Osteocyte (in vitro differentiated cells): ENCODE measurements at regions not wholly inside any gene's neighbourhood (a gene's known extent, or its start where the extent isn't known, plus 50 kb on each side); places are given as distances from the start of the nearest gene placed in this dataset.
A peak's percentile ranks its signal among the peaks of the same experiment; 100 is the strongest.

ENCODE experiments used
- DNase-seq: peaks from one replicate; pipeline ENCODE4 v3.0.0; 2021; ENCODE audit warnings: mixed read lengths; ENCODE audit not compliant: unreplicated experiment; ENCODE audit errors: extremely low spot score
- H3K27ac Mint-ChIP-seq: one replicate; pipeline ENCODE4 v1.8.0; 2021; ENCODE audit warnings: mild to moderate bottlenecking, mixed read lengths; ENCODE audit not compliant: unreplicated experiment
- H3K27me3 Mint-ChIP-seq: one replicate; pipeline ENCODE4 v1.8.0; 2021; ENCODE audit warnings: mixed read lengths; ENCODE audit not compliant: unreplicated experiment
- H3K36me3 Mint-ChIP-seq: one replicate; pipeline ENCODE4 v1.8.0; 2021; ENCODE audit warnings: mixed read lengths; ENCODE audit not compliant: unreplicated experiment
- H3K4me1 Mint-ChIP-seq: one replicate; pipeline ENCODE4 v1.8.0; 2021; ENCODE audit warnings: mixed read lengths; ENCODE audit not compliant: unreplicated experiment
- H3K4me3 Mint-ChIP-seq: one replicate; pipeline ENCODE4 v1.8.0; 2021; ENCODE audit warnings: mild to moderate bottlenecking, moderate library complexity, mixed read lengths; ENCODE audit not compliant: unreplicated experiment
- H3K9me3 Mint-ChIP-seq: one replicate; pipeline ENCODE4 v1.8.0; 2021; ENCODE audit warnings: mixed read lengths; ENCODE audit not compliant: unreplicated experiment
- CTCF ChIP-seq: fragments of 200-600 bp; sonication (generic); IDR thresholded peaks from 2 replicates; pipeline ENCODE4 v1.5.0; 2021; ENCODE audit warnings: antibody characterized with exemption, mild to moderate bottlenecking, moderate library complexity

GRCh38 chr21:28156590-28156989 is 836.1 kb downstream of the LTN1 start:
- no peak for DNase-seq
- TF ChIP-seq CTCF = no peak
- H3K27me3 Mint-ChIP-seq = no peaks in the 10 kb centered on the region

DNA sequence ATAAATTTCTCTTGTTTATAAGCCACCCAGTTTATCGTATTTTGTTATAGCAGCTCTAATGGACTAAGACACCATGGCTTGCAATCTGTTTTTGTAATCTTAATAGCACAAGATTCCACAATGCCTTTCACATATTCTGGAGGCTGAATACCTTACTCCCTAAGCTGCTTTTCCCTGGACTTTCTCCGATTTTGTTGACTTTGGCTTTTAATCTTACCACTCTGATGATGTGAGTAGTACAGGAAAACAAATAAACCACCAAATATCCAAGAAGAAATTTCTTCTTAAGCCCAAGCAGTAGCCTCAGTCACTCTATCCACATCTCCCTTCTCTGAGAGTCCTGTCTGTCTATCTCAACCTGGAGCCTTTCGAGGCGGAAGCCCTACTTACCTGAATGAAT is 838.6 kb downstream of the LTN1 start:
- Mint-ChIP-seq H3K4me3 (no peak overlapping the region), H3K4me1 (peaks cover 9% of the 10 kb centered on the region), H3K27ac (peak overlapping the region; percentile 34), H3K9me3 (no peaks in the 10 kb centered on the region), H3K27me3 (no peaks in the 10 kb centered on the region), H3K36me3 (no peaks in the 10 kb centered on the region)
- DNase-seq = no peak
- no peak for TF ChIP-seq CTCF

More at GRCh38 chr21:28156590-28156989, 836.1 kb downstream of the LTN1 start:
- no peaks in the 10 kb centered on the region for H3K9me3 Mint-ChIP-seq
- no peaks in the 10 kb centered on the region for H3K36me3 Mint-ChIP-seq
- H3K4me3 Mint-ChIP-seq = no peak overlapping the region
- peaks cover 9% of the 10 kb centered on the region for H3K4me1 Mint-ChIP-seq
- no peak overlapping the region for H3K27ac Mint-ChIP-seq

- Mint-ChIP-seq H3K27me3 (no peaks in the 10 kb centered on the region), H3K27ac (no peak overlapping the region), H3K9me3 (no peaks in the 10 kb centered on the region), H3K36me3 (no peaks in the 10 kb centered on the region), H3K4me3 (no peak overlapping the region), H3K4me1 (peaks cover 9% of the 10 kb centered on the region)
- no peak for TF ChIP-seq CTCF
- no peak for DNase-seq
Measured at GRCh38 chr21:28152732-28153131, 839.9 kb downstream of the LTN1 start.

- DNase-seq = no peak
- H3K9me3 Mint-ChIP-seq = no peaks in the 10 kb centered on the region
- TF ChIP-seq CTCF = no peak
- no peaks in the 10 kb centered on the region for H3K36me3 Mint-ChIP-seq
- H3K4me3 Mint-ChIP-seq = no peak overlapping the region
- H3K27me3 Mint-ChIP-seq = no peaks in the 10 kb centered on the region
- peaks cover 9% of the 10 kb centered on the region for H3K4me1 Mint-ChIP-seq
- no peak overlapping the region for H3K27ac Mint-ChIP-seq
Measured at GRCh38 chr21:28151758-28152157, 840.9 kb downstream of the LTN1 start.

GRCh38 chr21:28150778-28151177 is 841.9 kb downstream of the LTN1 start:
- no peaks in the 10 kb centered on the region for H3K27me3 Mint-ChIP-seq
- H3K36me3 Mint-ChIP-seq = no peaks in the 10 kb centered on the region
- no peak for TF ChIP-seq CTCF
- DNase-seq = no peak
- no peak overlapping the region for H3K4me3 Mint-ChIP-seq
- H3K27ac Mint-ChIP-seq = no peak overlapping the region
- no peaks in the 10 kb centered on the region for H3K9me3 Mint-ChIP-seq
- H3K4me1 Mint-ChIP-seq = peaks cover 9% of the 10 kb centered on the region
